Upper lobe of right lung (tissue), 1 donor: ENCODE measurements at regions not wholly inside any gene's neighbourhood (a gene's known extent, or its start where the extent isn't known, plus 50 kb on each side); places are given as distances from the start of the nearest gene placed in this dataset.

ENCODE experiments used
- ATAC-seq: fragments of 200-7000 bp; cut with Tn5 transposase; one replicate; pipeline ENCODE4 v1.9.1; 2020; ENCODE audit warnings: mild to moderate bottlenecking, moderate library complexity
- DNase-seq: peaks from one replicate; pipeline ENCODE4 v3.0.0-alpha.2; 2020
- H3K27ac ChIP-seq: fragments of 200-600 bp; one replicate; pipeline ENCODE4 v1.8.0; 2022
- H3K27me3 ChIP-seq: fragments of 200-600 bp; one replicate; pipeline ENCODE4 v1.8.0; 2022; ENCODE audit warnings: mild to moderate bottlenecking
- H3K36me3 ChIP-seq: fragments of 200-600 bp; one replicate; pipeline ENCODE4 v1.8.0; 2022
- H3K4me1 ChIP-seq: fragments of 200-600 bp; one replicate; pipeline ENCODE4 v1.8.0; 2022
- H3K4me3 ChIP-seq: fragments of 200-600 bp; one replicate; pipeline ENCODE4 v1.8.0; 2022; ENCODE audit warnings: mild to moderate bottlenecking
- H3K9me3 ChIP-seq: fragments of 200-600 bp; one replicate; pipeline ENCODE4 v1.8.0; 2022
- CTCF ChIP-seq: fragments of 200-600 bp; IDR thresholded peaks from one replicate; pipeline ENCODE4 v1.8.0; 2022; ENCODE audit warnings: antibody characterized with exemption
- intact Hi-C: fragments of 100-400 bp; cut with DNase I; formaldehyde crosslinking; loops from one replicate; pipeline ENCODE4 v1.11.0; 2022
- donor health status: DM: no; HTN: yes; CAD: no; lungs with severe emphysema.

DNA sequence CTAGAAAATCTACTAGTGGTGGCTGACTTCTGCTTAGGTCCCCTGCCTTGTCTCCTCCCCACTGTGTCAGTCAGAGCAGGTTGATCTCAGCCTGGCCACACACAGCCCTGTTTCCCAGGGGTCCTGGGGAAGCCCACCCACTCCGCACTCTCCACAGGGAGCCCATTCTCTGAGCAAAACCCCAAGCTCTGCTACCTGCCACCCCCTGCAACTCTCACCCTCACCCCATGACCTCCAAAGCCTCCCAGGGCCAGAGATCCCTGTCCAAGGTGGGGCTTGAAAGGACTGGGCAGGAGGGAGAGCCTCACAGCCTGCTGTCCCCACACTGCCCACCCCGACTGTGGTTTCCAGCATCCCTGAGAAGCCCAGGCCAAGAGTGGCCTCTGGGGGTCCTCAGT lies 58.8 kb upstream of the ZNF536 start:
- H3K27ac ChIP-seq: no peak overlapping the region
- H3K4me1 ChIP-seq: no peaks in the 10 kb centered on the region
- H3K27me3 ChIP-seq: no peaks in the 10 kb centered on the region
- ATAC-seq (no peak), DNase-seq (no peak)
- H3K4me3 ChIP-seq: no peak overlapping the region
- no peak for TF ChIP-seq CTCF
- no peaks in the 10 kb centered on the region for H3K9me3 ChIP-seq
- intact Hi-C loops: no loop called here
- H3K36me3 ChIP-seq: no peaks in the 10 kb centered on the region

- Histone ChIP-seq H3K36me3 (no peaks in the 10 kb centered on the region), H3K4me1 (no peaks in the 10 kb centered on the region), H3K9me3 (no peaks in the 10 kb centered on the region), H3K27me3 (no peaks in the 10 kb centered on the region), H3K27ac (no peak overlapping the region), H3K4me3 (no peak overlapping the region)
- TF ChIP-seq CTCF: no peak
- intact Hi-C loops: no loop called here
- DNase-seq (no peak), ATAC-seq (no peak)
Measured at GRCh38 chr19:30314056-30314804, 58.0 kb upstream of the ZNF536 start.

- Histone ChIP-seq H3K27ac (no peak overlapping the region), H3K4me3 (no peak overlapping the region), H3K9me3 (no peaks in the 10 kb centered on the region), H3K36me3 (no peaks in the 10 kb centered on the region), H3K27me3 (no peaks in the 10 kb centered on the region), H3K4me1 (no peaks in the 10 kb centered on the region)
- no peak for TF ChIP-seq CTCF
- no peak for ATAC-seq
- intact Hi-C loops: no loop called here
- no peak for DNase-seq
Measured at GRCh38 chr19:30314805-30315155, 57.4 kb upstream of the ZNF536 start.

DNA sequence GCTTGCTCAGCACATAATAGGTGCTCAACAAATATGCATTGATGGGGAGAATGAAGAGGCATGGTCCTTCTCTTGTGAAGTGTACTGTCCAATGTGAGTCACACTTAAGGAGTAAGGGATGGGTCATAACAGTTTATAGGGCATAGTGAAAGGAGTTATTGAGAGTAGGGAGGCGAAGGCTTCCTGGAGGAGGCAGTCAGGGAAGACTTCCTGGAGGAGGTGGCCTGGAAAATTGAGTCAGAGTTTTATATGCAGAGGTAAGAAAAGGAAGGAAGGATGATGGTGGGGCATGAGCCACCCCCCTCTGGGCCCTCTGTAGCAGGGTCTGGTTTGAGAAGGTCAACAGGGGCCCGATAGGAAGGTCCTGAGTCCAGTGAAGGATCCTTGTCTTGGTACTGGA lies 57.0 kb upstream of the ZNF536 start:
- Histone ChIP-seq H3K27me3 (no peaks in the 10 kb centered on the region), H3K4me3 (no peak overlapping the region), H3K27ac (no peak overlapping the region), H3K36me3 (no peaks in the 10 kb centered on the region), H3K9me3 (no peaks in the 10 kb centered on the region), H3K4me1 (no peaks in the 10 kb centered on the region)
- intact Hi-C loops: no loop called here
- DNase-seq: no peak
- no peak for TF ChIP-seq CTCF
- no peak for ATAC-seq

DNA sequence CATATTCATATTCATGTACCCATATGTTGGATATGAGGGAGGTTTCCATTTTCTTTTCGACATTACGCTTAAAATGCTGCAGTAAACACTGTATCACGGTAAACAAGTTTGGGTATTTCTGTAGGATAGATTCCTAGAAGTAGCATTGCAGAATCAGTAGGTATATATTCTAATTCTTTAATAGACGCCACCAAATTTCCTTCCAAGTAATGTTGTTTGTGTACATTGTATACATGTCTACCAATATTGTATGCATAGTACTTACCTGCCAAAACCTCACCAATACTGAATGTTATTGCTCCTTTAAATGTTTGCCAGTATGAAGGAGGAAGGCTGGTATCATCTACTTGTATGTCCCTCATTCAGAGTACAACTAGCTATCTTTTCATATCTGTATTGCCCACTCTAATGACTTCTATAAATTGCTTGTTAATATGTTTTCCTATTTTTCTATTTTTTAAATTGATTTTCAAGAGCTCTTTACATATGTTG lies 56.1 kb upstream of the ZNF536 start:
- intact Hi-C loops: no loop called here
- no peak overlapping the region for H3K4me3 ChIP-seq
- H3K36me3 ChIP-seq: no peaks in the 10 kb centered on the region
- H3K4me1 ChIP-seq: no peaks in the 10 kb centered on the region
- no peaks in the 10 kb centered on the region for H3K9me3 ChIP-seq
- no peak for TF ChIP-seq CTCF
- no peak for DNase-seq
- no peak overlapping the region for H3K27ac ChIP-seq
- ATAC-seq: no peak
- no peaks in the 10 kb centered on the region for H3K27me3 ChIP-seq
